ENCODE measurements at regions not wholly inside any gene's neighbourhood (a gene's known extent, or its start where the extent isn't known, plus 50 kb on each side); places are given as distances from the start of the nearest gene placed in this dataset.

- TF ChIP-seq CTCF (IDR thresholded peaks at IDR 0.05) (no peak), POLR2A (IDR thresholded peaks at IDR 0.05) (no peak)
Observed at GRCh38 chrX:25198891-25199290, 183.1 kb upstream of the ARX start.

Measured in lower leg skin (tissue), 3 donors.